ENCODE measurements at regions not wholly inside any gene's neighbourhood (a gene's known extent, or its start where the extent isn't known, plus 50 kb on each side); places are given as distances from the start of the nearest gene placed in this dataset.
A peak's percentile ranks its signal among the peaks of the same experiment; 100 is the strongest.
"Not testable (repeated sequence)": the region's sequence is repeated elsewhere in the genome, so short reads cannot be mapped to it uniquely, and the experiment has no call there.

DNA sequence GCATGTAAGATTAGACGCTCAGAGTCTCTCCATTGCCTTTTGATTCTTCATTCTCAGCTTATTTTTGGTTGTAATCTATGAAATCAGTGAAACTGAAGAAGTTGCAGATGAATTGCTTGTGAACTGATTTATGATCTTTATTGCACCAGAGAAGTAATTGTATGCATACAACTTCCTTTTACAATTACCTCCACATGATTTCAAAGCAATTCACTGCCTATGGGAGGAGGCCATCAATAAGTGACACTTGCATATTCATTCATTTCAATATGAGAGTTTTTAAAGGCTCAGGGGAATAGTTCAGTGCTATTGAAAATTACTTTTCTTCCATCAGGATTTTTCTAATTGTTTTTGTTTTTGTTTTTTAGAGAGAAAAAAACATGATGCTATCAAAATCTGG, 222.3 kb downstream of the NKX6-1 start:
- no peak for DNase-seq

DNA sequence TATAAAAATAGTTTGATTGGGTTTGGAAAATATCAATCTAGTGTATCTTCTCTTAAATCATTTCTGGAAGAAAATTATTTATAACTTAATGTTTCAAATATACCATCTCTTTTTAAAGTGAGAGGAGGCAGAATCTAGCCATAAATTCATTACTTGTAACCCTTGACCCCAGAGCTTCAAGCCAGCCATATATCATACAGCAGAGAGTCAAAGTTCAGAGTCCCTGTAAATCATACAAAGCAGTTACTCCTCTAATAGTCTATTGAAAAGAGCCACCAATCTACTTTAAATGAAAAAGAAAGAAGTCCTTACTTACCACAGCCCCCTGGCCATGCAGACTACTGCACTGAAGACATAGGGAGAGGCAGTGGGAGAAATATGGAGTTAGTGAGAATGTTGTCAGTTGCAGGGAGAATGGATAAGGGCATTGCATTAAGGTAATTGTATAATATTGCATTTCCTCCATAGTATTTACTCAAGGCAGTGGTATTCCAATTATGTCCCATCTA, 229.5 kb downstream of the NKX6-1 start:
- no peak for DNase-seq

DNA sequence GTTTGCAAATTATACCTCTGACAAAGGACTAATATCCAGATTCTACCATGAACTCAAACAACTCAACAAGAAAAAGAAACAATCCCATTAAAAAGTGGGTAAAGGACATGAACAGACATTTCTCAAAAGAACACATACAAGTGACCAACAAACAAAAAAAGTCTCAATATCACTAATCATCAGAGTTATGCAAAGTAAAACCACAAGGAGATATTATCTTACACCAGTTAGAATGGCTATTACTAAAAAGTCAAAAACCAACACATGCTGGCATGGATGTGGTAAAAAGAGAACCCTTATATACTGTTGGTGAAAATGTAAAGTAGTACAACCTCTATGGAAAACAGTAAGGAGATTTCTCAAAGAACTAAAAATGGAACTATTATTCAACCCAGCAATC, 234.4 kb downstream of the NKX6-1 start:
- DNase-seq: no peak

DNA sequence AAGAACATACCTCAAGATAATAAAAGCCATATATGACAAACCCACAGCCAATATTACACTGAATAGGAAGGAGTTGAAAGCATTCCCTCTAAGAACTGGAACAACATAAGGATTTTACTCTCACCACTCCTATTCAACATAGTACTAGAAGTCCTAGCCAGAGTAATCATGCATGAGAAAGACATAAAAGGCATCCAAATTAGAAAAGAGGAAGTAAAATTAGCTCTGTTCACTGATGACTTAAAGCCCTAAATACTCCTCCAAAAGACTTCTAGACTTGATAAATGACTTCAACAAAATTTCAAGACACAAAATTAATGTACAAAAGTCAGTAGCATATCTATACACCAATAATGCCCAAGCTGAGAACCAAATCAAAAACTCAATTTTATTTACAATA, 235.7 kb downstream of the NKX6-1 start:
- no peak for DNase-seq

DNA sequence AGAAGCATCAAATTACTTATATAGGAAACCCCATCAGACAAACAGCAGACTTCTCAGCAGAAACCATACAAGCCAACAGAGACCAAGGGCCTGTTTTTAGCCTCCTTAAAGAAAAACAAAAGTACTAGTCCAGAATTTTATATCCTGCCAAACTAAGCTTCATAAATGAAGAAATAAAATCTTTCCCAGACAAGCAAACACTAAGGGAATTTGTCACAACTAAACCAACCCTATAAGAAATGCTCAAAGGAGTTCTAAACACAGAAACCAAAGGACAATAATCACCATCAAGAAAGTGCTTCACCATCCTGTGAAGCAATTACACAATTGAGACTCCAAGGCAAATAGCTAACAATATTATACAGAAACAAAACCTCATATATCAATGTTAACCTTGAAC, 238.6 kb downstream of the NKX6-1 start:
- DNase-seq: no peak

DNA sequence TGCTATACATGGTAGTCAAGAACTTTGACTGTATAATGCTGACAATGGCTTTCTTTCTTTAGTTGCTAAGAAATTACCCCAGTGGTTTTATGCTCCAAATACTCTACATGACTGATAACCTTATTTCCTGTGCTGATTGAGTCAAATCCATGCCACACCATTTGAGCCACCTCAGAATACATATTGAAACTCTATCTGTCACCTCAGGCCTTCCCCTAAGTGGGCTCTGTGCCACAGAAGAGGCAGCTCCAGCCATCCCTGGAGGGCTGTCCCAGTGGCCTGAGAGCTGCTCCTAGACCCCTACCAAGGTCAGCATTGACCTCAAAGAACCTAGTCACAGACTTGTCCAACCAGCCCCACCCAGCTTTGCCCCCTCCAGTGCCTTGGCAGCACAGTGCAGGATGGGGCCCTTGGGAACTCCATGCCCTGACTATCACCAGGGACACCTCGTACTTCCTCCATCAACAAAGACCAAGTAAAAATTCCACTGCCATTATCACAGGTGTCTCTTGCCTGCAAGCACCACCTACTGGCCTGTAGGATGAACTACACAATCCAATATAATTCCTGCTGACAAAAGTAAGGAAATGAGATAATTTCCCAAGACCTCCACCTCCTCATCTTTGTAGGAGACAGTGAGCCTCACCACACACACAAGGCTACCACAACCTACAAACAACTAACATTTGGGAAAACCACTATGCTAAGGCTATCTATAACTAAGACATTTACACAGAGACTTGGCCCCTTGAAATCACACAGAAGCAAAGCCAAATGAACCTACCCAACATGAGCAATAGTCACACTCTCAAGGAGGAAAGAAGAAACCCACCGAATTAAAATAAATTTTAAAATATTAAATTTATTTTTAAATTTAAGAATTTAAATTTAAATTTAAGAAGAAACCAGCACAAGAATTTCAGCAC, 239.9 kb downstream of the NKX6-1 start:
- DNase-seq: peak; percentile 1

DNA sequence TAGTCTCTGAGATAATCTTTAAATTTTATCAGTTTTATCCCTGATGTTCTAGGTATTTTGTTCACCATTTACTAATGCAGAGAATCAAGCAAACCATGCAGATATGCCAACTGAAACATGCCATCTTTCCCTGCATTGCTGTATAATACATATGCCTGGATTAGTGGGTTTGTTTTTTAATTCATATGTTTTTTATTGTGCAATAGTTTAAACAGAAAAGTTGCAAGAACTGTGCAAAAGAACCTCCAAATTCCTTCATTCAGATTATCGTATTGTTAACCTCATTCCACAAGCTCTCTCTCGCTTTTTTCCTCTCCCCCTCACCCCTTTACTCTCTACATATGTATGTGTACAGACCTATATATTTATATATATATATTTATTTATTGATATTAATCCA, 244.6 kb downstream of the NKX6-1 start:
- DNase-seq: no peak

DNA sequence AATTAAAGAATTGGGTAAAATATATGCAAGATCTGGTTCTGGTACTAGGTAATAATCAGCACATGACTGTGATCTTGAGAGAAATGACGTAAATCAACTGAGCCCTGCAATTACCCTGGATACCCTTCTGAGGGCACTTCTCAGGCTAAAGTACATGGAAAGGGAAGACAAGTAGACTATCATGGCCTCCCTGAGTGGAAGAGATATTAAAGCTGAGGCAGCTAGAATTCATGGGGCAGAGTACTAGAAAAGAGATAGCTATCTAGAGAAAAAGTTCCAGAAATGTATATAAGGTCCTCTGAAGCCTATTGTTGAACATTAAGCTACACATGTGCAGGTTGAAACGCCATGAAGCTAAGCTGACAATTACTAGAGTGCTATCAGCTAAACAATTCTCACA, 249.6 kb downstream of the NKX6-1 start:
- no peak for DNase-seq

DNA sequence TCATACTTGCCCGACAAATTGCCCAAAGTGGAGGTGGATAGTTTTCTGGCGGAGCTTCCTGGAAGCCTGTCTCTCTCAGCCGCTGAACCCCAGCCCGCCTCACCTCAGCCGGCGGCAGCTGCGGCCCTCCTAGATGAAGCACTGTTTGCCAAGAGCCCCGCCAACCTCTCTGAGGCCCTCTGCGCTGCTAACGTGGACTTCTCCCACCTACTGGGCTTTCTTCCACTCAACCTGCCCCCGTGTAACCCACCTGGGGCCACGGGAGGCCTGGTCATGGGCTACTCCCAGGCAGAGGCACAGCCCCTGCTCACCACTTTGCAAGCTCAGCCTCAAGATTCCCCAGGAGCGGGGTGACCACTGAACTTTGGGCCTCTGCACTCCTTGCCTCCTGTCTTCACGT, 254.1 kb downstream of the NKX6-1 start:
- DNase-seq: not testable (repeated sequence)

DNA sequence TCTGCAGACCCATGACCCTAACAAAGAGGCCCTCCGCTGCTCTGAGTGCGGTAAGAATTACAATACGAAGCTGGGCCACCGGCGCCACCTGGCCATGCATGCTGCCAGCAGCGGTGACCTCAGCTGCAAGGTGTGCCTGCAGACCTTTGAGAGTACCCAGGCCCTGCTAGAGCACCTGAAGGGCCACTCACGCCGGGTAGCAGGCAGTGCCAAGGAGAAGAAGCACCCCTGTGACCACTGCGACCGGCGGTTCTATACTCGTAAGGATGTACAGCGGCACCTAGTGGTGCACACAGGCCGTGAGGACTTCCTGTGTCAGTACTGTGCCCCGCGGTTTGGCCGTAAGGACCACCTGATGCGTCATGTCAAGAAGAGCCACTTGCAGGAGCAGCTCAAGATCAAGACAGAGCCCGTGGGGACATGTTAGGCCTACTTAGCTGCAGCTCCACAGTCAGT, 254.7 kb downstream of the NKX6-1 start:
- not testable (repeated sequence) for DNase-seq

DNA sequence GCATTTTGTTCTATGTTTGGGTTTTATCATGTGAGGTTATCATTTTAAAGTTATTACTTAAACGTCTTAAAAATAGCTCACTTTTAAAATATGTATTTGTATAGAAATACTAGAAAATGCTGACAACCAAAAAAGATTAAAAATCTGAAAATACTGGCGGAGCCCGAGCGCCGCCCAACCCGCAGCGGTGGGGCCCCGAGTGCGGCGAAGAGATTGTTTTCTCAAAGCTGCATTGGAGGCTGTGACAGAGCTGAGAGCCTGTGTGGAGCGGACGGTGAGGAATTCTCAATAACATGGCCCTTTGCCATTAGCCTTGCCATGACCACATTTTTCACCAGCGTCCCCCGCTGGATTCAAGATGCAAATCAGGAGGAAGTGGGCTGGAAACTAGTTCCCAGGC, 255.4 kb downstream of the NKX6-1 start:
- no peak for DNase-seq

DNA sequence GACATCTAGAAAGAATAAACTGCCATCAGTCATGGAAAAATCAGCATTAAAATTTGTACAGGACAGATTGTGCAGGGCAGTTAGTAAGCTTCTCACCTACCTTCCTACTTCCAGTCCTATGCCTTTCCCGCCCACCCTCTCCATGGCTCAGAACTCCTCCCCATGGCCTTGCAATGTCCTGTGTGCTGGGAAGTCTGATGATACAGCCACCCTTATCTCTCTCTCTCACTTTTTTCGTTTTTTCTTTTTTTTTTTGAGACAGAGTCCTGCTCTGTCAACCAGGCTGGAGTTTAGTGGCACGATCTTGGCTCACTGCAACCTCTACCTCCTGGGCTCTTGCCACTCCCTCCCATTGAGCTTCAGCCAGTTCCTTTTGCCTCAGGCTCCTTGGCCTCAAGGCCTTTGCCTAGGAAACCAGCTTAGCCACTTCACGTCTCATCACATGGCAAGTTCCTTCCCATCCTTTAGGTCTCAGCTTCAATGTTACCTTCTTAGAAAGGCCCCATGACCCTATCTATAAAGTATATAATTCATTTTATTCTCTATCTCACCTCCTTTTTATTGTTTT, 259.7 kb downstream of the NKX6-1 start:
- no peak for DNase-seq

DNA sequence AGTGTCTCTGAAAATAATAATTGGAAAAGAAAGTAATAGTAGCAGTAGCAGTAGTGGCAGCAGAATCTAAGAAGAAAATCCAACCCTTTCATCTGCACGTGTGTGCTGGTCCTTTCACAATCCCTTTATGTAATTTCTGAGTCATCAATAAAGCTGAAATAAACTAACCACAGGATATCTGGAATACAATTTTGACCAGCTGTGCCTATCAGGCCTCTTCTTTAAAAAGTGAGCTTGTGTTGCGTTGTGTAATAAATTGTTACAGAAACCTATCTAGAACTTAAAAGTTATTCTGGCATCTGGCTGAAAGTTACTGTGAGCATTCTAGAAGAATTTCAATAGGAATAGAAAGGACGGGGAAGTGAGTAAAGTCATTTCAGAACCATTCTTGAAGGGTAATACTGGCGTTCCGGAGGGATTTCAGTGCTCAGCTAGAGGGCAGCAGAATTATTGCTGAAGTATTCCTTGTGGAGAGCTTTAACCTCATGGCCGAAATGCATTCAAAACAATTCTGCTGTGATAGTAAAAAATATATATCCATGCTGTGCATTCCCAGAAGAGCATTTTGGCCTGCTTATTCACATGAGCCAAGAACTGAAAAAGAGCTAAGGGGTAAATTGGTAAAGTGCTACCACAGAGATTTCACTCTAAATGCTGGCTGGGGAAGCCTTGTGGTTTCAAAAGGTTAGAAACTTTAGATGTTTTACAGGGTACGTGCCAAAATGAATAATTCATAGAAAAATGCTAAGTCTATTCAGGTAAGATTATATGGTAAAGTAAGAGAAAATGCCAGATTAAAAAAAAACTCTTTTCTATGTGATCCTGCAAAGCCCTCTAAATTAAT, 260.6 kb downstream of the NKX6-1 start:
- DNase-seq: no peak

DNA sequence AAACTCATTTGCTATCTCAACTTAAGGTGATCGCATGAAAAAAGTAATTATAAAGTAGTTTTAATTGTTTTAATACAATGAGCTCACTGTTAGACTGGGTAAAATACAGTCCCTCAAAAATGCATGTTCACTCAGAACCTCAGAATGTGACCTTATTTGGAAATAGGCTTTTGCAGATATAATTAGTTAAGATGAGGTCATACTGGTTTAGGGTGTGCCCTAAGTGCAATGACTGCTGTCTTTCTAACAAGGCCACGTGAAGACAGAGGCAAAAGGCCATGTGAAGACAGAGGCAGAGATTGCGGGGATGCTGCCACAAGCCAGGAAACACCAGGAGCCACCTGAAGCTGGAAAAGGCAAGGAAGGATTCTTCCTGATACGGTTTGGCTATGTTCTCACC, 262.1 kb downstream of the NKX6-1 start:
- DNase-seq: no peak

DNA sequence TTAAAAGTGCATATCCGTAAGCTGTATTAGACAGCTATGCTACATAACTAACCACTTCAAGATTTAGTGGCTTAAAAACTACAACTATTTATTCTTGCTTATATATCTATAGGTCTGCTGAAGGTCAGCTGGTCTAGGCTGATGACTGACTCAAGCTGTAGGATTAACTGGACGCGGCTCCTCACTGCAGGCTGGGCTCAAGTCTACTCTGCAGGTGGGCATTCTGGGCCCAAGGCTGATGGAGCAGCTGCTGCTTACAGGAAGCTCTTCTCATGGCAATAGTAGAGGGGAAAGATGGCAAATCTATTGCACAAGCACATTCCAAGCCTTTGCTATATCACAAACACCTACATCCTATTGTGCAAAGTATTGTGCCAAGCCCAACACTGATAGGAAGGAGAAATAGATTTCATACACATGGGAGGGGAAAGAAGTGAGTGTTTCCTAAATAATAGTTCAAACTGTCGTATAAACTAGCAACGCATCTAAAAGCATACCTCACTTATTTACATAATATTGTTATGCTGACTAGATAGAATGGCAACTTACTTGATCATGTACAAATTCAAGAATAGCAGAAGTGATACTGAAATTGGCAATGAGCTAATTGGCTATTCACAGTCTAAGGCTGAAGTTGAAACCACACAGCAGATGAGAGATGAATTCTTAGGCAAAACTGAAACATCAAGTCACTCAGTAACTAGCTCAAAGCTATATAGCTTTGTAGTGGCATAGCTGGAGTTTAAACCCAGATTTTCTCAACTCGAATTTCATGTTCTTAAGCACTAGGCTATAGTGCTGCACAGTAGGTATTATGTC, 263.8 kb downstream of the NKX6-1 start:
- DNase-seq: no peak

DNA sequence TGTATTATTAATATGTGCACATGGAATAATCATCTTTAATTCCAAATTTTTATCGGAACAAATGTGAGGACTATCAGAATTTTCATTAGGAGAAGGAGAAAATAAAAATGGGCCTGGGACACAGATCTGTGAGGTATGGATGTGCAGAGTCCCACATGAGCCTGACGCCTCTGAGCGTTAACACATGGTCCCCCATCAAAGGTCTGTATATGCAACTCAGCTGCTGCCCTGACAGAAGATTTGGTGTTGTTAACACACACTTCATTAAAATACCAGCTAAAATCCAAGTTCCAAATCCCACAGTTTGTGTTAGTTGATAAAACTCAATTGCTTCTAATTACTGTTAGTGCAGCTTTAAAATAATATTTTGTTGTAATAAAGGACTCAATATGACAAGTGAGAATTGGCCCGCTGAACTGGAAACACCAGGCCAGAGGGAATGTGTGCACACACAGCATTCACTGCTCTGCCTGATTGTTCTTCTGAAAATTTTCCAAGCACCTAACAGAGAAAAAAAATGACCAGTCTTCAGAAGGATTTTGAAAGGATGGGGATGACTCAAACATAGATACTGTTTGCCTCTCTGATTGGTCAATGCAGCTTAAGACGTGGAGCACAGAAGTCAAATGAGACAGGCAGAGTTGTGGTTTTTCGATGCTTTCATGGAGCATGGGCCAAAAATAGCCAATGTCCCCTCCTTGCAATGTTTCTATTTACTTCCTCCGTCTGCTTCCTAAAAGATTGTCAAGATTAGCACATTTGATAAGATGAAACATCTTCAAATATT, 266.6 kb downstream of the NKX6-1 start:
- no peak for DNase-seq

DNA sequence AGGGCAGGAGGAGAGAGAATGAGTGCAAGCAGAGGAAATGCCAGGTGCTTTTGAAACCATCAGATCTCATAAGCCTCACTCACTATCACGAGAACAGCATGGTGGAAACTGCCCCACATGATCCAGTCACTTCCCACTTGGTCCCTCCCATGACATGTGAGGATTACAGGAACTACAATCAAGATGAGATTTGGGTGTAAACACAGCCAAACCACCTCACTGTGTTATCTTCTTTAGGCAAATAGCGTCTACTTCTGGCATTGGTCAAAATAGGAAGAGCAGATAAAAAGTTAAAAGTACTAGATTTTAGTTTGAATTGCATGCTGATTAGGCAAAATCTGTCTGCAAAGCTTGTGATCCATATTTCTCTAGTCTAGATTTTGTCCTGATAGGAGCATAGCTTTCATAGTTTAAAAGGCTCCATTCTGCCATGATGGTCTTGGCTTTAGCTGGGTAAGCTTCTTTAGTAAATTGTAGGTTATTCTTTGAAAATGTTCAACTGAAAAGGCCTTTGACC, 267.5 kb downstream of the NKX6-1 start:
- DNase-seq: no peak

DNA sequence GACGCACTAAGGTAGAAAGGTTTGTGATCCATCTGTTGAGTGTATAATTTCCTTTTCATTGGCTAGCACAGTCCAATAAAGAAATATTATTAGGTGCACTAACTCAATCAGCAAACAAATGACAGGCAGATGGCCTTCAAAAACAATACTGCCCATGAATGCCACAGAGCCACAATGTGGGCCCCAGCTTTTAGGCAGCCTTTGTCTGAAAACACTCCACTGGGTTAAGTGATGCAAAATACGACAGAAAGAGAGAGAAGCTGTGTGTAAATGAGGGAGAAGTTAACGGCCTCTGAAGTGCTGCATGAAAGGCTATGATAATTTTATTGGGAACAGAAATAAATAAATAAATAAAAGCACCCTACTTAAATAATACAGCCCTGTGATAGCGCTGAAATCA, 274.6 kb downstream of the NKX6-1 start:
- peak; percentile 7 for DNase-seq

DNA sequence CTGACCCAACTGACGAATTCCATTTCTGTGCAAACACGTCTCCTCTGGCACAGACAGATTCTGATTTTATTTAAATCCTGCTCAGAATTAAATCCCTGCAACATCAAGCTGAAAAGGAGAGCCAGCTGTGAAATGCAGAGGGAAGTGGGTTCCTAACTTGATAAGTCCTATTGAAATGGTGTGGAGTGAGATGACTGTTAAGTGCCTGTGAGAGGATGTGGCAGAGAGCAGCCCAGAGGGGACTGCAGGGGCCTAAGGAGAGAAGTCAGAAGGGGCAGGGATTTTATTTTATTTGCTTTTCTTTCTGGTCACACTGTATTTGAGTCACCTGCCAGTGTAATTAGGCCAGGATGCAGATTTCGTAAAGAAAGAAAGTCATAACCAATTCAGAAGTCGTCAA, 277.4 kb downstream of the NKX6-1 start:
- DNase-seq: no peak

DNA sequence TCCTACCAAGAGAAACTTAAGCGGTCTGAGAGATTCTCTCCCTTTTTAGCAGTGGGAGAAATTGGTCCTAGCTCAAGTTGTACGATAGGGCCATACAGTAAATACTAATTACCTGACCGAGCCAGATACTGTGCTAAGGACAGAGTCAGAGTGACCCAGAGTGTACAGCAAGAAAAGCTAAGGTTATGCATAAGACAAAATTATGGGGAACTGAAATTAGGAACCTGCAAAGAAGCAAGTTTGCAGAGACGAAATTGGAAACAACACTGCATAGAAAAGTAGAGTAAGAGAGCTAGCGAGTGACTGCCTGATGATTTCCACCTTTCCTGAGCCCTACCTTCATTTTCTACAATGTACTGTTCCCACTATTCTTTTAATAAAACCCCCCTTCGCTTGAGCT, 278.1 kb downstream of the NKX6-1 start:
- no peak for DNase-seq

DNA sequence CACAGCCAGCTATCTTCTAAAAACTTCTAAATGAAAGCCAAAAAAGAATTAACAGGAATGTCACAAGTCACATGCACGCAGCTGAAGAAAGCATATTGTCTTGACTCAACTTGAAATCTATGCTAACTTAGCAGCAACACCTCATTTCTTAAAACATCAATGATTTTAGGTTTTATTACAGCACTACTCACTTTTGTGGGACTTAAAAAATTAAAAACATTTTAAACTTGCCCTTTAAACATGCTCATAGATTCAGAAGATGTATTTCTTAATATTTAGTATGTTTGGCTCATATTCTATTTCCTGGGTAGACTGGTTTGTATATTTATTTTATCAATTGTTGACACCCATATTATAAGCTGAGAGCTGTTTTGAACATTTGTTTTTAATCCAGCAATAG, 279.4 kb downstream of the NKX6-1 start:
- no peak for DNase-seq

Data from NCI-H1092 treated with DMSO at 0.1 percent for 48 hours (cell line).